ENCODE measurements at regions not wholly inside any gene's neighbourhood (a gene's known extent, or its start where the extent isn't known, plus 50 kb on each side); places are given as distances from the start of the nearest gene placed in this dataset.

DNA sequence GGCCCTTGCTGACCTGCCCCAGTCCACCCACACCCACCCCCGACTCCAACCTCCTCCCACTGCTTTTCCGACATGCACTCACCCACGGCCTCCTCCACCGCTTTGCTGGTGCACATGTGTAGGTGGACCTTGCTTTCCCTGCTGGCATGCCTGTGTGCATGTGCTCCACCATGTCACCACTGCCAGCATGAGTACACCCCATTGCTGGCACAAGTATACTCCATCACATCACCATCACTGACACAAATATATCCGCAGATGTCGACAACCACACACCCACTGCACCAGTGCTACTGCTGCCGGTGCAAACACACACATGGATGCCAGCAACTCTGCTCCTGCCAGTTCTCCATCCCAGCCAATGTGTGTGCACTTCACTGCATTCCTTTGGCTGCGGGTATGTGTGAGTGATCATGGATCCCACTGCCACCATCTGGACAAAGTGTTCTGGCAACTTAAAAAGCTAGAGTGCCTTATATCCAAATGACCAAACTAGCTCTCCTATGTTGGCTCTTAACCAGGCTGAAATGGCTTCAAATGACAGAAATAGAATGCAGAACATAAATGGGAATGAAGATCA is 1072.3 kb downstream of the RAPGEF2 start:
- DNase-seq (ENCODE audit: low read depth in 4 of 4, low spot score in 3 of 4) = no peak

- no peak for DNase-seq (ENCODE audit: low read depth in 4 of 4, low spot score in 3 of 4)
Observed at GRCh38 chr4:160180211-160180610, 1077.3 kb downstream of the RAPGEF2 start.

GRCh38 chr4:160182727-160183126 is 1079.8 kb downstream of the RAPGEF2 start:
- no peak for DNase-seq (ENCODE audit: low read depth in 4 of 4, low spot score in 3 of 4)

GRCh38 chr4:160184884-160185283 is 1082.0 kb downstream of the RAPGEF2 start:
- DNase-seq (ENCODE audit: low read depth in 4 of 4, low spot score in 3 of 4) = no peak

- no peak for DNase-seq (ENCODE audit: low read depth in 4 of 4, low spot score in 3 of 4)
Observed at GRCh38 chr4:160193787-160194186, 1090.9 kb downstream of the RAPGEF2 start.

GRCh38 chr4:160194716-160195115 is 1091.8 kb downstream of the RAPGEF2 start:
- no peak for DNase-seq (ENCODE audit: low read depth in 4 of 4, low spot score in 3 of 4)

DNA sequence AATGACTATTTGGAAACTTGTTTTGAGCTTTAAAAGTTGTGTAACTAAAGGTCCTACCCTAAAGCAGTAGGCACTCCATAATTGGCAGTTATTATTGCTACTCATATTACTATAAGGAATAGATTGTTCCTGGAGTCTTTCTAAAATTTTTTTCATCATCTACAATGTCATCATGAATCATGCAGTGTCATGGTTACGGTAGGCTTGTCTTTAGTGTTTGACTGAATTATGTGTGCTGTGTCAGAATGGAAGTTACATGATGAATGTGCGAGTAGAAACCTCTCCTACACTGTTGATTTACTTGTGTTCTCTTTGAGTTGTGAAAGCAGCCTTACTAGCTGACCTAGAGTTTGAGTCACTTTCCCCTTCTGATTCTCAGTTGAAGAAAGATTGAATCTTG is 1099.9 kb downstream of the RAPGEF2 start:
- no peak for DNase-seq (ENCODE audit: low read depth in 4 of 4, low spot score in 3 of 4)

DNA sequence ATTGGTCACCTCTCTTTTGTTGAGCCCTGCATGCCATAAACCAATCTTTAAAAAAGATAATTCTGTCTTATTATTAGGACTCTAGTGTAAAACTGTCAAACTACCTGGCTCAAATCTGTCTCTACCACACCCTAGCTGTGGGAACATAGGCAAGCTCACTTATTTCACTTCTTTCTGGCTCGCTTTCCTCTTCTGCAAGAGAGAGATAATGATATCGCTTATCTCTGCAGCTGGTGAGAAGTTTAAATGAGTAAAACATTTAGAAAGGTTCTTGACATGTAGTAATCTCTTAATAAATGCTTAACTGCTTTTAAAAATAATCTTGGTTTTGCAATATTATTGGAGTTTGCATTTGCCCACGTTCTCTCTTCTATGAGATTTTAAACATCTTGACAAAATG is 1109.2 kb downstream of the RAPGEF2 start:
- DNase-seq (ENCODE audit: low read depth in 4 of 4, low spot score in 3 of 4) = no peak

GRCh38 chr4:160213366-160213765 is 1110.5 kb downstream of the RAPGEF2 start:
- no peak for DNase-seq (ENCODE audit: low read depth in 4 of 4, low spot score in 3 of 4)

DNA sequence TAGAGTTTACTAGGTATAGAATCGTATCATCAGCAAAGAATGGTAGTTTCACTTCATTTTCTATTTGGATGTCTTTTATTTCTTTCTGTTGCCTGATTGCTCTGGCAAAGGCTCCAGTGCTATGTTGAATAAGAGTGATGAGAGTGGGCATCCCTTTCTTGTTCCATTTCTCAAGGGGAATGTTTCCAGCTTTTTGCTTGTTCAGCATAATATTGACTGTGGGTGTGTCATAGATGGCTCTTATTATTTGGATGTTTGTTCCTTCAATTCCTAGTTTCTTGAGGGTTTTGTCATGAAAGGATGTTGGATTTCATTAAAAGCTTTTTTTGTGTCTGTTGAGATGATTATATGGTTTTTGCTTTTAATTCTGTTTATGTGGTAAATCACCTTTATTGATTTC is 1114.5 kb downstream of the RAPGEF2 start:
- no peak for DNase-seq (ENCODE audit: low read depth in 4 of 4, low spot score in 3 of 4)

- no peak for DNase-seq (ENCODE audit: low read depth in 4 of 4, low spot score in 3 of 4)
Observed at GRCh38 chr4:160224049-160224448, 1121.2 kb downstream of the RAPGEF2 start.

DNA sequence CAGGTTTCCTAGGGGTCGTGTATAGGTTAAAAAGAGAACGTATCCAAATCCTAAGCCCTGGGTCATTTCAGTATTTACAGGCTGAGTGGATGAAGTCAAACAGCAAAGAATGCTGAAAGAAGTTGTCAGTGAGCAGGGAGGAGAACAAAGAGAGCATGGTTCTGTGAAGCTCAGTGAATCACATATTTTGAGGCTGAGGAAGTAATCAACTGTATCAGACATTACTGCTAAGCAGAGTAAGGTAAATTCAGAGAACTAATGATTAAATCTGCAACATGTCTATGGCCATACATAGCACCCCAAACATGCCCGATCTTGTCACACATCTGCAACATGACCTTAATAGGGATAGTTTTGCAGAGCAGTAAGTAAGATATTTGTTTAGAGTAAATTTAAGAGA is 1130.3 kb downstream of the RAPGEF2 start:
- DNase-seq (ENCODE audit: low read depth in 4 of 4, low spot score in 3 of 4) = no peak

DNA sequence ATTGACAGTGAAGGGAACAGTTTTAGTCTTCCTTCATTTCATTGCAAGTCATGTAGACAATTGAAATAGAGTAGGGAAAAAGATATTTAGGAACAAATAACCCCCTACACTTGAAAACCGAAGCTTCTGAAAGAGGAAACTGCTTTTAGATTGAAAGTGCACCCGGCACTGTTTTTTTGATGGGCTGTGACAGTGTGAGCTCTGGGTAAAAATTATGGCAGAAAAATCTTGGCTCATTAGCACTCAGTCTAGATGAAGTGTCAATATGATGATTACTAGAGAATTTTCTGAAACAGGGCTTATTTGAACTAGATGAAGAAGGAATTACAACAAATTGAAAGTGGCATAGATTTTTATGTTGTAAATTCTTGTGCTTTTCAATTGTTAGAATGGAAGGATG is 1132.4 kb downstream of the RAPGEF2 start:
- DNase-seq (ENCODE audit: low read depth in 4 of 4, low spot score in 3 of 4) = no peak

- no peak for DNase-seq (ENCODE audit: low read depth in 4 of 4, low spot score in 3 of 4)
Observed at GRCh38 chr4:160235771-160236170, 1132.9 kb downstream of the RAPGEF2 start.

- no peak for DNase-seq (ENCODE audit: low read depth in 4 of 4, low spot score in 3 of 4)
Observed at GRCh38 chr4:160238790-160239189, 1135.9 kb downstream of the RAPGEF2 start.

- no peak for DNase-seq (ENCODE audit: low read depth in 4 of 4, low spot score in 3 of 4)
Observed at GRCh38 chr4:160247091-160247656, 1144.3 kb downstream of the RAPGEF2 start.

DNA sequence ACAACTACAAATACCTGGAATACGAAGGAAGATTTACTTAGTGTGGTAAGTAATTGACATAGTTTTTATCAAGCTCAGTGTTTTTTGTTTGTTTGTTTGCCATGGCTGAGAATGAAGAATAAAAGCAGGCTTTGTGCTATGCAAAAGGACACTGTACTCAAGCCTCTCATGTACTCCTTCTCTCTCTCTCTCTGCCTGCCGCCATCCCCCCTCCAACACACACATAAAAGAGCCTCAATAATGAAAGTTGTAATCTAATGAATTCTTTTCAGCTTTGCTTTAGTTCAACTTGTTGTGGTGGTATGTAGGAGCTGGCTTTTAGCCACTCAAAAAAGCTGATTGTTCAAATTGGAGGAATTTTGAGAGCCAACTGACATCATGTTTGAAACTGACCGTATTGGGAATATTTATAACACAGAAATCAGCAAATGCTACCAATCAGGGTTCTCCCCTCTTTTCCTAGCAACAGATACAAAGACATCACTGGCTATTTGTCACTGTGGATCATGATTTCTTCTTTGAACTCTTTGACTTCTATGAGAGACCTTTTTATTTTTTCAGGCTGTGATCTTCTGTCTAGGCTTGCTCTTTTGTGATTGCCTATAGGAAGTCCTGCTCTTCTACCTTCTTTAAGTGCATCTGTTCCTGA is 1148.8 kb downstream of the RAPGEF2 start:
- DNase-seq (ENCODE audit: low read depth in 4 of 4, low spot score in 3 of 4) = no peak

GRCh38 chr4:160257318-160257717 is 1154.4 kb downstream of the RAPGEF2 start:
- DNase-seq (ENCODE audit: low read depth in 4 of 4, low spot score in 3 of 4) = no peak

- no peak for DNase-seq (ENCODE audit: low read depth in 4 of 4, low spot score in 3 of 4)
Observed at GRCh38 chr4:160265014-160265413, 1162.1 kb downstream of the RAPGEF2 start.

DNA sequence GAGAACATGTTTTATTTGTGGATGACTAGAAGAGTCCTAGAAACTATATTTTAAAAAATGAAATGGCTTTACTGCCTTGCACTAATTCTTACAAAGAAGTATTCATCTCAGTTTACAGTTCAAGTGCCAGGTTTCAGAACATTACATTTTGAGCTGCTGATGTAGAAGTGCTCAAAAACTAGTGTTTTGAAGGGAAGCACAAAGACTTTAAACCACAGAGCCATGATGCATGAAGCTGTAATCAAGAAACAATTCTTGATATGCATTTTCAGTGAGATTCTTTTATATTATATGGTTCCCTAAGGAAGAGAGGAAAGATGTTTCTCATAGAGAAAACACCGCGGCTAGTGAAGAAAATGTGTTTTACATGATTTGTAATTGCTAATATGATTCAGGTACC is 1163.0 kb downstream of the RAPGEF2 start:
- no peak for DNase-seq (ENCODE audit: low read depth in 4 of 4, low spot score in 3 of 4)

GRCh38 chr4:160276785-160277325 is 1174.0 kb downstream of the RAPGEF2 start:
- no peak for DNase-seq (ENCODE audit: low read depth in 4 of 4, low spot score in 3 of 4)

- no peak for DNase-seq (ENCODE audit: low read depth in 4 of 4, low spot score in 3 of 4)
Observed at GRCh38 chr4:160283081-160283480, 1180.2 kb downstream of the RAPGEF2 start.

Data from left renal pelvis (tissue), 4 donors.